ENCODE measurements at regions not wholly inside any gene's neighbourhood (a gene's known extent, or its start where the extent isn't known, plus 50 kb on each side); places are given as distances from the start of the nearest gene placed in this dataset.

GRCh38 chr15:89397653-89398023 lies 63.0 kb upstream of the POLG start:
- peaks cover 100% of the 10 kb centered on the region for H3K27me3 ChIP-seq
- DNase-seq (ENCODE audit: low read depth in 1 of 2, low spot score in 1 of 2), result no peak
- no peaks in the 10 kb centered on the region for H3K36me3 ChIP-seq
- no peak overlapping the region for H3K4me3 ChIP-seq
- TF ChIP-seq CTCF (IDR thresholded peaks at IDR 0.05; ENCODE audit: low read depth, low read length), result no peak
- no peaks in the 10 kb centered on the region for H3K9me3 ChIP-seq (ENCODE audit: low read depth)
- no peaks in the 10 kb centered on the region for H3K4me1 ChIP-seq (ENCODE audit: low read depth)
- H3K27ac ChIP-seq, result no peak overlapping the region

GRCh38 chr15:89396723-89397652 lies 62.4 kb upstream of the POLG start:
- Histone ChIP-seq H3K4me3 (no peak overlapping the region), H3K27ac (no peak overlapping the region), H3K36me3 (no peaks in the 10 kb centered on the region), H3K4me1 (ENCODE audit: low read depth) (no peaks in the 10 kb centered on the region), H3K27me3 (peaks cover 100% of the 10 kb centered on the region), H3K9me3 (ENCODE audit: low read depth) (no peaks in the 10 kb centered on the region)
- TF ChIP-seq CTCF (IDR thresholded peaks at IDR 0.05; ENCODE audit: low read depth, low read length), result no peak
- no peak for DNase-seq (ENCODE audit: low read depth in 1 of 2, low spot score in 1 of 2)

DNA sequence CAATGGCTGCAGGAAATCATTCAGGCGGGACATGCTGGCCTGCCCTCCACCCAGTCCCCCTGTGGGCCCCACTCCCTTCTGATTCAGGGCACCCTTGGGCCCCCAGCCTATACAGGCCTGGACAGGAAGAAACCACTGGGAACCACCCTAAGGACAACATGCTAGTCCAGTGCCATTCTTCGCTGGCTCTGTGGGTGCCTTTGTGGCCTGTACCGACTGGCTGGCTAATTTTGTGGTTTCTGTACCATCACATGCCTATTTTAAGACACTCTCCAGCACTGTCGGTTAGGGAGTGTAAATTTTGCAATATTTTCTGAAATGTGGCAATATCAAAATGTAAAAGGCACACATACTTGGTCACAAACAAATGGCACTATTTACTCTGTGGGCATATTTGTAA lies 61.4 kb upstream of the POLG start:
- Histone ChIP-seq H3K36me3 (no peaks in the 10 kb centered on the region), H3K4me1 (ENCODE audit: low read depth) (no peaks in the 10 kb centered on the region), H3K9me3 (ENCODE audit: low read depth) (no peaks in the 10 kb centered on the region), H3K27ac (no peak overlapping the region), H3K27me3 (peaks cover 100% of the 10 kb centered on the region), H3K4me3 (no peak overlapping the region)
- TF ChIP-seq CTCF (IDR thresholded peaks at IDR 0.05; ENCODE audit: low read depth, low read length), result no peak
- DNase-seq (ENCODE audit: low read depth in 1 of 2, low spot score in 1 of 2), result no peak

DNA sequence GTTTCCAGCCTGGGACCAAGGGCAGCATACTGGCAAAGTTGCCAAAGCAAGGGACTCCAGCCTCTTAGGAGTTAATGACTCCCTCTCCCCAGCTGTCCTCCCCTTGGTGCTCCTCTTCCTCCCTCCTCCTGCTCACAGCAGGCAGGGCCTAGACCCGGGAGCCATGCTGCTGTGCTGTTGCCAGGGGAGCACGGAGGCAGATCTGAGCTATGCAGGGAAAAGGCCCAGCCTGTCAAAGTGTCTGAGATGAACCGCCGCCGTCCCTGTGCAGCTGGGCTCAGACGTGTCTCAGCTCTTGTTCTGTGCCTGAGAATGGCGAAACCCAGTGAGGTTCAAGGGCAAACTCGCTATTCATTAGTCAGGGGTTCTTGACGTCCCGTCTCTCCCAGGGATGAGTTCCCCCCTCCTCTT lies 60.8 kb upstream of the POLG start:
- peaks cover 100% of the 10 kb centered on the region for H3K27me3 ChIP-seq
- no peaks in the 10 kb centered on the region for H3K4me1 ChIP-seq (ENCODE audit: low read depth)
- no peaks in the 10 kb centered on the region for H3K36me3 ChIP-seq
- no peak for TF ChIP-seq CTCF (IDR thresholded peaks at IDR 0.05; ENCODE audit: low read depth, low read length)
- DNase-seq (ENCODE audit: low read depth in 1 of 2, low spot score in 1 of 2), result no peak
- no peak overlapping the region for H3K4me3 ChIP-seq
- no peak overlapping the region for H3K27ac ChIP-seq
- no peaks in the 10 kb centered on the region for H3K9me3 ChIP-seq (ENCODE audit: low read depth)

DNA sequence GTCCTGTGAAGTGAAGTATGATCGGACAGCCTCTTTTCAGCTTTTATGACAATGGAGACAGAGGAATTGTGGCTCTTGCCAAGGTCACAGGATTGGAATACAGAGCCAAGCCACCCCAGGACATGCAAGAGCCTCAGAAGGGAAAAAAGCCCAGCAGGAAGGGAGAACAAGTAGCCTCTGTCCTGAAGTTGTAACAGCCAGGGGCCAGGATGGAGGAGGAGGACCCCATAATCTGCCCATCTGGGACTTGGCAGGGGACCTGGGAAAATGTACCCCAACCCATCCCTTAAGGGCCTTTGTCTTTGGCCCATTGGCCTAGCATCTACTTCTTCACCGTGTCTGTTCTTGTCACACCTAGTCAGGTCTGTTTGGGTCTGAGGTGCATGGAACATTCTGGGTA lies 60.4 kb upstream of the POLG start:
- Histone ChIP-seq H3K36me3 (no peaks in the 10 kb centered on the region), H3K27ac (no peak overlapping the region), H3K9me3 (ENCODE audit: low read depth) (no peaks in the 10 kb centered on the region), H3K4me1 (ENCODE audit: low read depth) (no peaks in the 10 kb centered on the region), H3K4me3 (no peak overlapping the region), H3K27me3 (peaks cover 100% of the 10 kb centered on the region)
- no peak for TF ChIP-seq CTCF (IDR thresholded peaks at IDR 0.05; ENCODE audit: low read depth, low read length)
- DNase-seq (ENCODE audit: low read depth in 1 of 2, low spot score in 1 of 2), result no peak

Data from cardiac muscle cell (in vitro differentiated cells and primary cell).